ENCODE measurements at regions not wholly inside any gene's neighbourhood (a gene's known extent, or its start where the extent isn't known, plus 50 kb on each side); places are given as distances from the start of the nearest gene placed in this dataset.

DNA sequence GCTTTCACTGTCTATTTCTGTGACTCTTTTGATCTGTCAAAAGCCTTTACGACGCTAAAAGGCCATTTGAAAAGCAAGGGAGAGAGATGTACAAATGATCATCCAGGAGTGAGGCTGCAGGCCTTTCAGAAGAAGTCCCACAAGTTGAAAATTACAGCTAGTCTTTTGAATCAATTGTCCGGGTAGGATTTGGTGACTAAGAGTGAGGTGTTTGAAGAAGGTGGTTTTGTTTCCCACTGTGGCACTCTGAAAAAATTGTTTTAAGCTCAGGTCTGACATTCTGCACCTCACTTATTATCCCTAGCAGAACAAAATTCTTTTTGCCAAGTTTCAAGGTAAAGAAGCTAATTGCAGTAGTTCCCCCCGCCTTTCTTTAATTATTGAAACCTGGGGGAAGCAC lies 50.8 kb upstream of the TMEM108 start:
- H3F3A ChIP-seq (ENCODE audit: insufficient read depth, low read length): no peaks in the 10 kb centered on the region
- H3K9me3 ChIP-seq (ENCODE audit: low read length): no peaks in the 10 kb centered on the region

GRCh38 chr3:132984181-132984580 lies 54.0 kb upstream of the TMEM108 start:
- TF ChIP-seq EZH2 (IDR thresholded peaks at IDR 0.05; ENCODE audit: borderline replicate concordance, low read length) (no peak), CTCF (IDR thresholded peaks at IDR 0.05; ENCODE audit: low read length) (no peak)
- H3K9me3 ChIP-seq (ENCODE audit: low read length): no peaks in the 10 kb centered on the region
- H3K4me3 ChIP-seq (ENCODE audit: low read depth, low read length, poor library complexity, severe bottlenecking): no peak overlapping the region
- no peaks in the 10 kb centered on the region for H4K20me1 ChIP-seq (ENCODE audit: insufficient read depth, low read length)
- no peaks in the 10 kb centered on the region for H3K4me1 ChIP-seq (ENCODE audit: insufficient read depth, low read length, severe bottlenecking)
- no peaks in the 10 kb centered on the region for H3K36me3 ChIP-seq (ENCODE audit: insufficient read depth, low read length)
- no peak overlapping the region for H3K4me2 ChIP-seq (ENCODE audit: low read length)
- no peak overlapping the region for H3K27ac ChIP-seq (ENCODE audit: low read depth, low read length, poor library complexity, severe bottlenecking)
- H3K79me2 ChIP-seq (ENCODE audit: insufficient read depth, low read length): no peaks in the 10 kb centered on the region
- H2AFZ ChIP-seq (ENCODE audit: low read length): no peak overlapping the region
- H3F3A ChIP-seq (ENCODE audit: insufficient read depth, low read length): no peaks in the 10 kb centered on the region
- H3K9ac ChIP-seq (ENCODE audit: low read length): no peak overlapping the region
- no peaks in the 10 kb centered on the region for H3K9me2 ChIP-seq (ENCODE audit: low read depth, low read length)
- no peaks in the 10 kb centered on the region for H3K27me3 ChIP-seq (ENCODE audit: insufficient read depth, low read length)

More for the DNA sequence above, 50.8 kb upstream of the TMEM108 start:
- no peaks in the 10 kb centered on the region for H3K27me3 ChIP-seq (ENCODE audit: insufficient read depth, low read length)
- H3K27ac ChIP-seq (ENCODE audit: low read depth, low read length, poor library complexity, severe bottlenecking): no peak overlapping the region
- no peaks in the 10 kb centered on the region for H3K4me1 ChIP-seq (ENCODE audit: insufficient read depth, low read length, severe bottlenecking)
- no peak overlapping the region for H2AFZ ChIP-seq (ENCODE audit: low read length)
- H3K4me3 ChIP-seq (ENCODE audit: low read depth, low read length, poor library complexity, severe bottlenecking): no peak overlapping the region
- no peak overlapping the region for H3K4me2 ChIP-seq (ENCODE audit: low read length)
- no peaks in the 10 kb centered on the region for H3K36me3 ChIP-seq (ENCODE audit: insufficient read depth, low read length)
- no peaks in the 10 kb centered on the region for H4K20me1 ChIP-seq (ENCODE audit: insufficient read depth, low read length)
- H3K9ac ChIP-seq (ENCODE audit: low read length): no peak overlapping the region
- no peaks in the 10 kb centered on the region for H3K79me2 ChIP-seq (ENCODE audit: insufficient read depth, low read length)
- no peak for TF ChIP-seq CTCF (IDR thresholded peaks at IDR 0.05; ENCODE audit: low read length)
- no peak for TF ChIP-seq EZH2 (IDR thresholded peaks at IDR 0.05; ENCODE audit: borderline replicate concordance, low read length)
- no peaks in the 10 kb centered on the region for H3K9me2 ChIP-seq (ENCODE audit: low read depth, low read length)

DNA sequence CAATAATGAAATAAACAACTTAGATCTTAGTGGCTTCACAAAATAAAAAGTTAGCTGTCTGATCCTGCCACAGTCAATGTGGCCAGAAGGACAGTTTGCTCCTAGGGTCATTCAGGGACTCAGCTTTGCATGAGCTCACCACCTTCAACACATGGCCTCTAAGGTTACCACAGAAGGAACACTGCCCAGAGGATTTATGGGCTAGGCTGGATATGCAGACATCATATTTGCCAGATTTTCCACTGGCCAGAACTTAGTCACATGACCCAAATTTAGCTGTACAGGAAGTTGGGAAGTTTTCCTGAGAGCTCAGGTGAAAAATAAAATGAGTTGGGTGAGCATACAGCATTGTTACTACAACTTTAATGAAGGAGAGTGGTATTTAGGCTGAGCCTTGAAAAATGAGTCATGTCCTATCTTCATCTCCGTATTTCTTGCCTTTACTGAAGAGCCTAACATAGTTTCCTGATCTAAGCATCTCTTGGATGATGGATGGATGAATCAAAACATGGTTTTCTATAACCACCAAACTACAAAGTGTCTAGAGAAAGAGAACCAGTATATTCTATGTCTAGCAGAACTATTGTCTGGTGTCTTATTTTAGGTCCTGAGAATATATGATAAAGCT lies 54.9 kb upstream of the TMEM108 start:
- H4K20me1 ChIP-seq (ENCODE audit: insufficient read depth, low read length): no peaks in the 10 kb centered on the region
- no peak overlapping the region for H3K27ac ChIP-seq (ENCODE audit: low read depth, low read length, poor library complexity, severe bottlenecking)
- no peak for TF ChIP-seq CTCF (IDR thresholded peaks at IDR 0.05; ENCODE audit: low read length)
- TF ChIP-seq EZH2 (IDR thresholded peaks at IDR 0.05; ENCODE audit: borderline replicate concordance, low read length): no peak
- H3K36me3 ChIP-seq (ENCODE audit: insufficient read depth, low read length): no peaks in the 10 kb centered on the region
- no peak overlapping the region for H3K4me2 ChIP-seq (ENCODE audit: low read length)
- no peak overlapping the region for H2AFZ ChIP-seq (ENCODE audit: low read length)
- peaks cover 3% of the 10 kb centered on the region for H3K4me1 ChIP-seq (ENCODE audit: insufficient read depth, low read length, severe bottlenecking)
- H3F3A ChIP-seq (ENCODE audit: insufficient read depth, low read length): no peaks in the 10 kb centered on the region
- no peak overlapping the region for H3K4me3 ChIP-seq (ENCODE audit: low read depth, low read length, poor library complexity, severe bottlenecking)
- no peak overlapping the region for H3K9ac ChIP-seq (ENCODE audit: low read length)
- no peaks in the 10 kb centered on the region for H3K9me3 ChIP-seq (ENCODE audit: low read length)
- H3K27me3 ChIP-seq (ENCODE audit: insufficient read depth, low read length): no peaks in the 10 kb centered on the region
- no peaks in the 10 kb centered on the region for H3K79me2 ChIP-seq (ENCODE audit: insufficient read depth, low read length)
- no peaks in the 10 kb centered on the region for H3K9me2 ChIP-seq (ENCODE audit: low read depth, low read length)
